GM23248 (cell line): ENCODE measurements at regions not wholly inside any gene's neighbourhood (a gene's known extent, or its start where the extent isn't known, plus 50 kb on each side); places are given as distances from the start of the nearest gene placed in this dataset.

Experiments used
- DNase-seq: peaks from one replicate; pipeline ENCODE4 v3.0.0-alpha.2; 2015
- H2AFZ ChIP-seq: fragments of 200-600 bp; sonication (generic); 2 replicates; pipeline ENCODE4 v1.6.1; 2016; ENCODE audit warnings: antibody characterized with exemption
- H3F3A ChIP-seq: fragments of 200-600 bp; sonication (generic); 2 replicates; pipeline ENCODE4 v1.6.1; 2016; ENCODE audit warnings: mild to moderate bottlenecking, antibody characterized with exemption, mixed run types; ENCODE audit not compliant: insufficient read depth
- H3K27ac ChIP-seq: fragments of 200-600 bp; sonication (generic); 2 replicates; pipeline ENCODE4 v1.5.1; 2016; ENCODE audit warnings: mild to moderate bottlenecking
- H3K27me3 ChIP-seq: fragments of 200-600 bp; sonication (generic); replicated peaks from 2 replicates; pipeline ENCODE4 v1.6.1; 2016; ENCODE audit warnings: mild to moderate bottlenecking; ENCODE audit not compliant: insufficient read depth
- H3K36me3 ChIP-seq: fragments of 200-600 bp; sonication (generic); 2 replicates; pipeline ENCODE4 v1.6.1; 2016; ENCODE audit warnings: low read depth, mild to moderate bottlenecking
- H3K4me1 ChIP-seq: fragments of 200-600 bp; sonication (generic); 2 replicates; pipeline ENCODE4 v1.6.1; 2016; ENCODE audit warnings: mild to moderate bottlenecking; ENCODE audit not compliant: insufficient read depth
- H3K4me2 ChIP-seq: fragments of 200-600 bp; sonication (generic); one replicate; pipeline ENCODE4 v1.6.1; 2016; ENCODE audit warnings: mild to moderate bottlenecking; ENCODE audit not compliant: unreplicated experiment
- H3K4me3 ChIP-seq: fragments of 200-600 bp; sonication (generic); 2 replicates; pipeline ENCODE4 v1.5.1; 2016; ENCODE audit warnings: mild to moderate bottlenecking
- H3K79me2 ChIP-seq: fragments of 200-600 bp; sonication (generic); 2 replicates; pipeline ENCODE4 v1.6.1; 2016; ENCODE audit warnings: mild to moderate bottlenecking; ENCODE audit not compliant: insufficient read depth
- H3K9ac ChIP-seq: fragments of 200-600 bp; sonication (generic); 2 replicates; pipeline ENCODE4 v1.6.1; 2016; ENCODE audit warnings: mild to moderate bottlenecking
- H3K9me2 ChIP-seq: fragments of 200-600 bp; sonication (generic); 2 replicates; pipeline ENCODE4 v1.6.1; 2016; ENCODE audit warnings: mixed run types, mild to moderate bottlenecking, moderate library complexity; ENCODE audit not compliant: insufficient read depth
- H3K9me3 ChIP-seq: fragments of 200-600 bp; sonication (generic); one replicate; pipeline ENCODE4 v1.6.1; 2017; ENCODE audit warnings: low read depth
- H4K20me1 ChIP-seq: fragments of 200-600 bp; sonication (generic); 2 replicates; pipeline ENCODE4 v1.6.0; 2016; ENCODE audit not compliant: insufficient read depth
- EZH2 ChIP-seq: fragments of 200-600 bp; sonication (generic); IDR thresholded peaks from 2 replicates; pipeline ENCODE4 v1.6.1; 2018; ENCODE audit warnings: antibody characterized with exemption, mild to moderate bottlenecking; ENCODE audit not compliant: insufficient read depth, poor library complexity, severe bottlenecking
- EZH2phosphoT487 ChIP-seq: fragments of 200-600 bp; sonication (generic); IDR thresholded peaks from 2 replicates; pipeline ENCODE4 v1.6.1; 2018; ENCODE audit warnings: antibody characterized with exemption, moderate library complexity, mild to moderate bottlenecking, low read depth; ENCODE audit not compliant: insufficient read depth
- WGBS, 2 experiments: methylation state at CpG; one replicate each; pipeline ENCODE4 v1.1.6; 2015 to 2017; ENCODE audit warnings: low lambda C conversion rate in 2 of 2, low coverage in 1 of 2; ENCODE audit errors: missing lambda C conversion rate in 2 of 2; 5-methylcytosine and 5-hydroxymethylcytosine counted together
- in situ Hi-C: fragments of 300-500 bp; cut with MboI; formaldehyde crosslinking; loops from 2 replicates; pipeline ENCODE4 v1.15.0; 2020

- no peak overlapping the region for H3K9ac ChIP-seq
- H3K9me3 ChIP-seq = no peaks in the 10 kb centered on the region
- no peak for TF ChIP-seq EZH2phosphoT487
- no peak for TF ChIP-seq EZH2
- WGBS, 2 experiments = 66% methylated on average over 7 of the region's 7 CpGs
- H3K4me2 ChIP-seq = no peak overlapping the region
- no peak for DNase-seq
- peaks cover 27% of the 10 kb centered on the region for H3F3A ChIP-seq
- in situ Hi-C loops = no loop called here
- H3K4me3 ChIP-seq = no peak overlapping the region
- no peak overlapping the region for H2AFZ ChIP-seq
- no peaks in the 10 kb centered on the region for H3K79me2 ChIP-seq
- H4K20me1 ChIP-seq = no peaks in the 10 kb centered on the region
- H3K9me2 ChIP-seq = no peaks in the 10 kb centered on the region
- H3K27ac ChIP-seq = no peak overlapping the region
- peaks cover 26% of the 10 kb centered on the region for H3K4me1 ChIP-seq
- no peaks in the 10 kb centered on the region for H3K27me3 ChIP-seq
- no peaks in the 10 kb centered on the region for H3K36me3 ChIP-seq
Measured at GRCh38 chr13:34345258-34345965, 527.5 kb downstream of the RFC3 start.

GRCh38 chr13:34346626-34347025, 528.7 kb downstream of the RFC3 start:
- 35 to 42% methylated on average over 4 of the region's 4 CpGs for WGBS, 2 experiments
- H3K4me2 ChIP-seq = peak overlapping the region; percentile 32
- peak; percentile 56 for DNase-seq
- TF ChIP-seq EZH2 = no peak
- TF ChIP-seq EZH2phosphoT487 = no peak
- H2AFZ ChIP-seq = no peak overlapping the region
- no peaks in the 10 kb centered on the region for H3K36me3 ChIP-seq
- no peak overlapping the region for H3K4me3 ChIP-seq
- in situ Hi-C loops = no loop called here
- peaks cover 27% of the 10 kb centered on the region for H3F3A ChIP-seq
- no peaks in the 10 kb centered on the region for H3K79me2 ChIP-seq
- no peak overlapping the region for H3K9ac ChIP-seq
- no peak overlapping the region for H3K27ac ChIP-seq
- no peaks in the 10 kb centered on the region for H3K27me3 ChIP-seq
- H4K20me1 ChIP-seq = no peaks in the 10 kb centered on the region
- peaks cover 26% of the 10 kb centered on the region for H3K4me1 ChIP-seq
- H3K9me3 ChIP-seq = no peaks in the 10 kb centered on the region
- H3K9me2 ChIP-seq = no peaks in the 10 kb centered on the region

- Histone ChIP-seq H3K9ac (no peak overlapping the region), H3F3A (peaks cover 27% of the 10 kb centered on the region), H3K9me3 (no peaks in the 10 kb centered on the region), H4K20me1 (no peaks in the 10 kb centered on the region), H3K27me3 (no peaks in the 10 kb centered on the region), H3K4me3 (no peak overlapping the region), H3K36me3 (no peaks in the 10 kb centered on the region), H3K4me2 (no peak overlapping the region), H3K9me2 (no peaks in the 10 kb centered on the region), H3K27ac (no peak overlapping the region), H3K79me2 (no peaks in the 10 kb centered on the region), H3K4me1 (peaks cover 26% of the 10 kb centered on the region), H2AFZ (no peak overlapping the region)
- TF ChIP-seq EZH2 (no peak), EZH2phosphoT487 (no peak)
- no peak for DNase-seq
- in situ Hi-C loops = no loop called here
- WGBS, 2 experiments = 73 to 80% methylated on average over 10 of the region's 10 CpGs
Measured at GRCh38 chr13:34347784-34348573, 530.0 kb downstream of the RFC3 start.

- Histone ChIP-seq H4K20me1 (no peaks in the 10 kb centered on the region), H3F3A (peaks cover 27% of the 10 kb centered on the region), H3K36me3 (no peaks in the 10 kb centered on the region), H2AFZ (no peak overlapping the region), H3K79me2 (no peaks in the 10 kb centered on the region), H3K9me3 (no peaks in the 10 kb centered on the region), H3K4me2 (peak overlapping the region; percentile 23), H3K27me3 (no peaks in the 10 kb centered on the region), H3K27ac (peak overlapping the region; percentile 29; the same call in 1 of the 2 replicates), H3K9ac (no peak overlapping the region), H3K9me2 (no peaks in the 10 kb centered on the region), H3K4me3 (no peak overlapping the region), H3K4me1 (peaks cover 26% of the 10 kb centered on the region)
- DNase-seq = peak; percentile 95
- WGBS, 2 experiments = 86 to 100% methylated on average over 1 of the region's 1 CpG
- TF ChIP-seq EZH2 = no peak
- TF ChIP-seq EZH2phosphoT487 = no peak
- in situ Hi-C loops = no loop called here
Measured at GRCh38 chr13:34349091-34349722, 531.3 kb downstream of the RFC3 start.
